Keratinocyte (primary cell): ENCODE measurements at regions not wholly inside any gene's neighbourhood (a gene's known extent, or its start where the extent isn't known, plus 50 kb on each side); places are given as distances from the start of the nearest gene placed in this dataset.

ENCODE experiments used
- DNase-seq: peaks from one replicate; pipeline ENCODE4 v3.0.0-alpha.2; 2011; ENCODE audit warnings: low read depth, missing footprints, low spot score
- FAIRE-seq: peaks from 2 replicates; lab custom pipeline; 2011; peaks lifted over from hg19 to GRCh38; lab: Jason Lieb, UNC
- H2AFZ ChIP-seq: 2 replicates; pipeline ENCODE4 v1.6.0; 2012; ENCODE audit warnings: low read length, control low read depth, inconsistent platforms; ENCODE audit not compliant: control insufficient read depth
- H3K27ac ChIP-seq: 2 replicates; pipeline ENCODE4 v1.5.1; 2011; ENCODE audit warnings: low read length; ENCODE audit not compliant: control insufficient read depth, insufficient read depth
- H3K27me3 ChIP-seq: 3 replicates; pipeline ENCODE4 v1.6.0; 2011; ENCODE audit warnings: low read length; ENCODE audit not compliant: control insufficient read depth, insufficient read depth; ENCODE audit errors: extremely low read depth
- H3K36me3 ChIP-seq, 2 experiments: 2 replicates in 1 of 2; 3 replicates in 1 of 2; pipeline ENCODE4 v1.5.1; 2011; ENCODE audit warnings: low read length in 2 of 2, mild to moderate bottlenecking in 1 of 2; ENCODE audit not compliant: control insufficient read depth in 2 of 2, insufficient read depth in 2 of 2; ENCODE audit errors: extremely low read depth in 1 of 2
- H3K4me1 ChIP-seq: 3 replicates; pipeline ENCODE4 v1.5.1; 2011; ENCODE audit warnings: low read length; ENCODE audit not compliant: control insufficient read depth, insufficient read depth; ENCODE audit errors: extremely low read depth
- H3K4me2 ChIP-seq: 3 replicates; pipeline ENCODE4 v1.6.0; 2011; ENCODE audit warnings: low read depth, low read length; ENCODE audit not compliant: control insufficient read depth, insufficient read depth; ENCODE audit errors: extremely low read depth
- H3K4me3 ChIP-seq, 3 experiments: fragments of 200-600 bp in 1 of 3; sonication (generic) in 1 of 3; 2 replicates in 2 of 3; 3 replicates in 1 of 3; pipeline ENCODE4 v1.5.1; 2011 to 2016; ENCODE audit warnings: low read length in 3 of 3, mild to moderate bottlenecking in 3 of 3, control low read depth in 2 of 3, inconsistent platforms in 1 of 3, low read depth in 1 of 3, mixed read lengths in 1 of 3, mixed run types in 1 of 3, moderate library complexity in 1 of 3; ENCODE audit not compliant: control insufficient read depth in 2 of 3, insufficient read depth in 2 of 3; ENCODE audit errors: extremely low read depth in 1 of 3
- H3K79me2 ChIP-seq: 2 replicates; pipeline ENCODE4 v1.6.0; 2012; ENCODE audit warnings: low read length; ENCODE audit not compliant: control insufficient read depth, insufficient read depth
- H3K9ac ChIP-seq: 3 replicates; pipeline ENCODE4 v1.6.0; 2011; ENCODE audit warnings: low read length; ENCODE audit not compliant: control insufficient read depth, insufficient read depth; ENCODE audit errors: extremely low read depth
- H3K9me1 ChIP-seq: 3 replicates; pipeline ENCODE4 v1.6.0; 2011; ENCODE audit warnings: low read length; ENCODE audit not compliant: control insufficient read depth, insufficient read depth; ENCODE audit errors: extremely low read depth
- H3K9me3 ChIP-seq: 2 replicates; pipeline ENCODE4 v1.5.1; 2012; ENCODE audit warnings: low read depth, low read length; ENCODE audit not compliant: control insufficient read depth
- H4K20me1 ChIP-seq: 3 replicates; pipeline ENCODE4 v1.6.0; 2011; ENCODE audit warnings: low read length; ENCODE audit not compliant: control insufficient read depth, insufficient read depth; ENCODE audit errors: extremely low read depth
- CTCF ChIP-seq, 3 experiments: IDR thresholded peaks in 1 of 3; conservative IDR thresholded peaks in 1 of 3; optimal IDR thresholded peaks in 1 of 3; 2 replicates in 2 of 3; 3 replicates in 1 of 3; pipeline versions ENCODE3 to v1.5.1; 2011; ENCODE audit warnings: low read length in 3 of 3, mild to moderate bottlenecking in 3 of 3, moderate library complexity in 2 of 3, control low read depth in 1 of 3, inconsistent platforms in 1 of 3; ENCODE audit not compliant: insufficient read depth in 2 of 3; ENCODE audit errors: extremely low read depth in 1 of 3
- EZH2 ChIP-seq: IDR thresholded peaks from one replicate; pipeline ENCODE4 v1.6.1; 2012; ENCODE audit warnings: inconsistent platforms, mild to moderate bottlenecking, low read length, moderate library complexity
- dilution Hi-C: fragments of 300-500 bp; cut with MboI; formaldehyde crosslinking; loops from one replicate; pipeline ENCODE4 v1.7.0; 2020; ENCODE audit warnings: low sequenced_read_pairs; ENCODE audit not compliant: extremely low pct_ligation_motif_present

DNA sequence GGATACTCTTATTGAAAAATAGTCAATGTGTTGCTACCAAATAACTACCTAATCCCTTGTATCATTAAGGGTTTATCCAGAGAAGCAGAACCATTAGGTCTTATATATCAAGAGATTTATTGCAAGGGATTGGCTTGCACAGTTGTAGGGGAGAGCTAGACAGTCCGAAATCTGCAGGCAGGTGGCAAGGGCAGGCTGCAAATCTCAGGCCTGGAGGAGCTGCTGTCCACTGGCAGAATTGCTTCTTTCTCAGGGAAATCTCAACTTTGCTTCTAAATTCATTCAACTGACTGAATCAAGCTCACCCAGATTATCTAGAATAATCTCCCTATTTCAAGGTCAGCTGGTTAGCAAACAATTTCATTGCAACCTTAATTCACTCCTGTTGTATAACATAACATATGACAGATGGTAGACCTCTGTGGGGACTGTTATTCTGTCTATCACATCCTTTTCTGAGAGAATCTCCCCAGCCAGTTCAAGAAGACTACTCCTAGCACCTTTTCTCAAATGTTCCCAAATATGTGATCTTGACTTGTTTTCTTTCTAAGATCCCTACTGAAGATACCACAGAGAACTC, 194.2 kb downstream of the NHLRC3 start:
- dilution Hi-C loops: no loop called here
- TF ChIP-seq CTCF (optimal IDR thresholded peaks at IDR 0.05 in 1 of 3, IDR thresholded peaks at IDR 0.05 in 1 of 3, conservative IDR thresholded peaks at IDR 0.05 in 1 of 3; ENCODE audit: extremely low read depth in 1 of 3, insufficient read depth in 2 of 3, low read length in 3 of 3): no peak
- DNase-seq (no peak), FAIRE-seq (no peak)
- no peak overlapping the region for H3K9ac ChIP-seq
- no peaks in the 10 kb centered on the region for H3K27me3 ChIP-seq
- H3K4me2 ChIP-seq: no peak overlapping the region
- no peak overlapping the region for H3K27ac ChIP-seq
- H3K36me3 ChIP-seq: no peaks in the 10 kb centered on the region
- H3K4me1 ChIP-seq: no peaks in the 10 kb centered on the region
- H3K9me3 ChIP-seq: no peaks in the 10 kb centered on the region
- H4K20me1 ChIP-seq: no peaks in the 10 kb centered on the region
- no peaks in the 10 kb centered on the region for H3K9me1 ChIP-seq
- no peak overlapping the region for H3K4me3 ChIP-seq
- H3K79me2 ChIP-seq: no peaks in the 10 kb centered on the region
- no peak overlapping the region for H2AFZ ChIP-seq

GRCh38 chr13:39232999-39233398, 194.7 kb downstream of the NHLRC3 start:
- Histone ChIP-seq H3K9me3 (no peaks in the 10 kb centered on the region), H3K27me3 (no peaks in the 10 kb centered on the region), H3K79me2 (no peaks in the 10 kb centered on the region), H3K4me2 (no peak overlapping the region), H3K9ac (no peak overlapping the region), H3K4me1 (no peaks in the 10 kb centered on the region), H3K27ac (no peak overlapping the region), H2AFZ (no peak overlapping the region), H4K20me1 (no peaks in the 10 kb centered on the region), H3K36me3 (no peaks in the 10 kb centered on the region), H3K9me1 (no peaks in the 10 kb centered on the region), H3K4me3 (no peak overlapping the region)
- TF ChIP-seq CTCF (optimal IDR thresholded peaks at IDR 0.05 in 1 of 3, IDR thresholded peaks at IDR 0.05 in 1 of 3, conservative IDR thresholded peaks at IDR 0.05 in 1 of 3; ENCODE audit: extremely low read depth in 1 of 3, insufficient read depth in 2 of 3, low read length in 3 of 3): no peak
- TF ChIP-seq EZH2: no peak
- dilution Hi-C loops: no loop called here
- FAIRE-seq (no peak), DNase-seq (no peak)
